Kidney (tissue), 13 donors: ENCODE measurements at regions not wholly inside any gene's neighbourhood (a gene's known extent, or its start where the extent isn't known, plus 50 kb on each side); places are given as distances from the start of the nearest gene placed in this dataset.
"Not testable (repeated sequence)": the region's sequence is repeated elsewhere in the genome, so short reads cannot be mapped to it uniquely, and the experiment has no call there.

ENCODE experiments used
- DNase-seq, 5 donors: peaks; one replicate each; pipeline ENCODE4 v3.0.0-alpha.2; 2013 to 2020
- FAIRE-seq: peaks from 2 replicates; lab custom pipeline; 2012; peaks lifted over from hg19 to GRCh38; lab: Jason Lieb, UNC
- H3K27ac ChIP-seq, 2 donors: one replicate each; pipeline ENCODE4 v1.7.0; 2013; ENCODE audit warnings: low read depth in 2 of 2, low read length in 2 of 2, inconsistent platforms in 1 of 2
- H3K27me3 ChIP-seq: one replicate; pipeline ENCODE4 v1.7.1; 2013; ENCODE audit warnings: low read length, inconsistent platforms; ENCODE audit not compliant: control insufficient read depth, insufficient read depth
- H3K36me3 ChIP-seq, 3 donors: one replicate each; pipeline versions ENCODE4 v1.7.0 to v1.7.1; 2013; ENCODE audit warnings: low read length in 3 of 3, control low read depth in 1 of 3, inconsistent platforms in 1 of 3; ENCODE audit not compliant: insufficient read depth in 3 of 3, control insufficient read depth in 2 of 3
- H3K4me1 ChIP-seq, 3 donors: one replicate each; pipeline versions ENCODE4 v1.7.0 to v1.7.1; 2013; ENCODE audit warnings: low read length in 3 of 3, inconsistent platforms in 1 of 3, low read depth in 1 of 3; ENCODE audit not compliant: control insufficient read depth in 2 of 3, insufficient read depth in 2 of 3
- H3K4me3 ChIP-seq, 3 donors: one replicate each; pipeline versions ENCODE4 v1.7.0 to v1.8.1; 2013; ENCODE audit warnings: low read length in 3 of 3, control low read depth in 1 of 3, inconsistent platforms in 1 of 3
- H3K9ac ChIP-seq, 3 donors: one replicate each; pipeline versions ENCODE4 v1.7.0 to v1.7.1; 2013; ENCODE audit warnings: low read length in 3 of 3, control low read depth in 1 of 3, inconsistent platforms in 1 of 3
- H3K9me3 ChIP-seq, 3 donors: one replicate each; pipeline versions ENCODE4 v1.7.0 to v1.7.1; 2013; ENCODE audit warnings: low read length in 3 of 3, control low read depth in 1 of 3, inconsistent platforms in 1 of 3; ENCODE audit not compliant: control insufficient read depth in 2 of 3, insufficient read depth in 1 of 3
- CTCF ChIP-seq: IDR thresholded peaks from 3 replicates; pipeline ENCODE4 v1.5.1; 2012; ENCODE audit warnings: mild to moderate bottlenecking, moderate library complexity, borderline replicate concordance; ENCODE audit not compliant: insufficient read depth; ENCODE audit errors: extremely low read depth
- intact Hi-C: fragments of 100-400 bp; cut with DNase I; formaldehyde crosslinking; loops from one replicate; pipeline ENCODE4 v1.11.1; 2022
- donor health status: control.
- donor health status: control.
- donor health status: control.
- donor health status: control.
- donor health status: control.
- donor health status: DM: yes; HTN: yes; CAD: no.
- donor health status: Normal renal cell carcinoma (clear cell type).

GRCh38 chr6:82525775-82526495 lies 162.3 kb downstream of the TPBG start:
- H3K27me3 ChIP-seq = no peaks in the 10 kb centered on the region
- TF ChIP-seq CTCF = no peak
- DNase-seq (peak in 3 of 5 donors; percentile 21 to 39 (median 25)), FAIRE-seq (no peak)
- no peak overlapping the region for H3K9ac ChIP-seq
- no peaks in the 10 kb centered on the region for H3K4me1 ChIP-seq
- no peaks in the 10 kb centered on the region for H3K36me3 ChIP-seq
- no peaks in the 10 kb centered on the region for H3K9me3 ChIP-seq
- no peak overlapping the region for H3K4me3 ChIP-seq
- H3K27ac ChIP-seq = no peak overlapping the region
- intact Hi-C loops = no loop called here

- H3K27ac ChIP-seq, H3K36me3 ChIP-seq, intact Hi-C loops, H3K4me3 ChIP-seq, H3K9me3 ChIP-seq, H3K27me3 ChIP-seq, FAIRE-seq, H3K4me1 ChIP-seq, H3K9ac ChIP-seq, DNase-seq: not testable (repeated sequence)
Observed at GRCh38 chr6:82529960-82530460, 166.4 kb downstream of the TPBG start.

GRCh38 chr6:82534876-82535275 lies 171.3 kb downstream of the TPBG start:
- intact Hi-C loops = no loop called here

GRCh38 chr6:82549480-82549879 lies 185.9 kb downstream of the TPBG start:
- H3K9ac ChIP-seq, H3K9me3 ChIP-seq, H3K36me3 ChIP-seq, H3K4me1 ChIP-seq, intact Hi-C loops, DNase-seq, H3K27me3 ChIP-seq, H3K4me3 ChIP-seq, H3K27ac ChIP-seq, FAIRE-seq: not testable (repeated sequence)

More at GRCh38 chr6:82534876-82535275, 171.3 kb downstream of the TPBG start:
- Histone ChIP-seq H3K9me3 (no peaks in the 10 kb centered on the region), H3K27me3 (no peaks in the 10 kb centered on the region), H3K27ac (no peak overlapping the region), H3K36me3 (no peaks in the 10 kb centered on the region), H3K9ac (no peak overlapping the region), H3K4me1 (no peaks in the 10 kb centered on the region), H3K4me3 (no peak overlapping the region)
- no peak for FAIRE-seq
- no peak for TF ChIP-seq CTCF
- no peak for DNase-seq

- H3K4me3 ChIP-seq, H3K27ac ChIP-seq, H3K9ac ChIP-seq, intact Hi-C loops, H3K9me3 ChIP-seq, DNase-seq, FAIRE-seq, H3K36me3 ChIP-seq, H3K27me3 ChIP-seq, H3K4me1 ChIP-seq: not testable (repeated sequence)
Observed at GRCh38 chr6:82551311-82551710, 187.7 kb downstream of the TPBG start.
